Neuronal stem cell (in vitro differentiated cells): ENCODE measurements at regions not wholly inside any gene's neighbourhood (a gene's known extent, or its start where the extent isn't known, plus 50 kb on each side); places are given as distances from the start of the nearest gene placed in this dataset.

Experiments used
- DNase-seq: peaks from one replicate; pipeline ENCODE4 v3.0.0-alpha.2; 2013; ENCODE audit warnings: low spot score
- H2AFZ ChIP-seq: one replicate; pipeline ENCODE4 v1.6.1; 2013; ENCODE audit warnings: mild to moderate bottlenecking, low read length, inconsistent platforms
- H2AK5ac ChIP-seq: 2 replicates; pipeline ENCODE4 v1.6.1; 2013; ENCODE audit warnings: low read depth, mild to moderate bottlenecking, inconsistent platforms, low read length, moderate library complexity, mixed read lengths
- H2BK120ac ChIP-seq: 2 replicates; pipeline ENCODE4 v1.6.1; 2013; ENCODE audit warnings: low read depth, mild to moderate bottlenecking, inconsistent platforms, low read length, moderate library complexity, mixed read lengths
- H2BK12ac ChIP-seq: one replicate; pipeline ENCODE4 v1.6.1; 2013; ENCODE audit warnings: low read length, inconsistent platforms
- H2BK15ac ChIP-seq: 2 replicates; pipeline ENCODE4 v1.6.1; 2013; ENCODE audit warnings: mild to moderate bottlenecking, low read length, inconsistent platforms, mixed read lengths
- H2BK5ac ChIP-seq: one replicate; pipeline ENCODE4 v1.6.1; 2013; ENCODE audit warnings: inconsistent platforms, mild to moderate bottlenecking, low read length, moderate library complexity
- H3K14ac ChIP-seq: one replicate; pipeline ENCODE4 v1.6.1; 2013; ENCODE audit warnings: low read length, inconsistent platforms
- H3K18ac ChIP-seq: 2 replicates; pipeline ENCODE4 v1.6.1; 2013; ENCODE audit warnings: low read length, inconsistent platforms
- H3K23ac ChIP-seq: 2 replicates; pipeline ENCODE4 v1.6.1; 2013; ENCODE audit warnings: low read depth, mild to moderate bottlenecking, mixed read lengths, low read length, inconsistent platforms; ENCODE audit not compliant: poor library complexity
- H3K27ac ChIP-seq: replicated peaks from 3 replicates; pipeline ENCODE4 v1.5.1; 2013; ENCODE audit warnings: low read length, inconsistent platforms
- H3K27me3 ChIP-seq, 3 experiments: 2 replicates each; pipeline ENCODE4 v1.6.1; 2013; ENCODE audit warnings: low read length in 3 of 3, mild to moderate bottlenecking in 2 of 3, inconsistent platforms in 1 of 3, low read depth in 1 of 3, mixed read lengths in 1 of 3, moderate library complexity in 1 of 3; ENCODE audit not compliant: control insufficient read depth in 3 of 3, insufficient read depth in 3 of 3
- H3K36me3 ChIP-seq, 2 donors: replicated peaks in 1 of 2; 2 replicates each; pipeline ENCODE4 v1.6.1; 2013; ENCODE audit warnings: low read length in 2 of 2; ENCODE audit not compliant: control insufficient read depth in 2 of 2, insufficient read depth in 2 of 2
- H3K4ac ChIP-seq: 2 replicates; pipeline ENCODE4 v1.6.1; 2013; ENCODE audit warnings: inconsistent platforms, mild to moderate bottlenecking, low read length, moderate library complexity
- H3K4me1 ChIP-seq, 2 donors: 1 replicate in 1 of 2; 2 replicates in 1 of 2; pipeline ENCODE4 v1.6.1; 2013; ENCODE audit warnings: low read length in 2 of 2, low read depth in 1 of 2; ENCODE audit not compliant: control insufficient read depth in 2 of 2, insufficient read depth in 1 of 2
- H3K4me2 ChIP-seq: one replicate; pipeline ENCODE4 v1.6.1; 2013; ENCODE audit warnings: mild to moderate bottlenecking, low read length, inconsistent platforms; ENCODE audit not compliant: insufficient read depth, poor library complexity, severe bottlenecking
- H3K4me3 ChIP-seq, 2 donors: 2 replicates each; pipeline ENCODE4 v1.5.1; 2013; ENCODE audit warnings: low read length in 2 of 2, mild to moderate bottlenecking in 2 of 2, inconsistent platforms in 1 of 2, moderate library complexity in 1 of 2
- H3K79me1 ChIP-seq: one replicate; pipeline ENCODE4 v1.6.1; 2013; ENCODE audit warnings: low read depth, mild to moderate bottlenecking, inconsistent platforms, low read length, moderate library complexity
- H3K9ac ChIP-seq: one replicate; pipeline ENCODE4 v1.6.1; 2013; ENCODE audit warnings: mild to moderate bottlenecking, low read depth, low read length, inconsistent platforms; ENCODE audit not compliant: poor library complexity
- H3K9me3 ChIP-seq, 2 donors: replicated peaks in 1 of 2; 2 replicates each; pipeline versions ENCODE3 to v1.6.1; 2013; ENCODE audit warnings: low read length in 2 of 2, mild to moderate bottlenecking in 2 of 2, inconsistent platforms in 1 of 2, low read depth in 1 of 2, mixed read lengths in 1 of 2, moderate library complexity in 1 of 2; ENCODE audit not compliant: control insufficient read depth in 2 of 2, insufficient read depth in 1 of 2
- H4K8ac ChIP-seq: one replicate; pipeline ENCODE4 v1.6.1; 2013; ENCODE audit warnings: low read depth, mild to moderate bottlenecking, inconsistent platforms, low read length, moderate library complexity
- H4K91ac ChIP-seq: one replicate; pipeline ENCODE4 v1.6.1; 2013; ENCODE audit warnings: low read length, low read depth, mild to moderate bottlenecking, inconsistent platforms; ENCODE audit not compliant: poor library complexity
- WGBS, 2 donors: extraction: QIAGEN DNeasy Blood & Tissue Kit; methylation state at CpG; one replicate each; pipeline ENCODE4 v1.1.7; 2013; ENCODE audit warnings: missing lambda C conversion rate in 2 of 2, mixed read lengths in 1 of 2; ENCODE audit not compliant: insufficient read length in 2 of 2, insufficient replicate concordance in 1 of 2; ENCODE audit errors: extremely low coverage in 2 of 2; 5-methylcytosine and 5-hydroxymethylcytosine counted together

DNA sequence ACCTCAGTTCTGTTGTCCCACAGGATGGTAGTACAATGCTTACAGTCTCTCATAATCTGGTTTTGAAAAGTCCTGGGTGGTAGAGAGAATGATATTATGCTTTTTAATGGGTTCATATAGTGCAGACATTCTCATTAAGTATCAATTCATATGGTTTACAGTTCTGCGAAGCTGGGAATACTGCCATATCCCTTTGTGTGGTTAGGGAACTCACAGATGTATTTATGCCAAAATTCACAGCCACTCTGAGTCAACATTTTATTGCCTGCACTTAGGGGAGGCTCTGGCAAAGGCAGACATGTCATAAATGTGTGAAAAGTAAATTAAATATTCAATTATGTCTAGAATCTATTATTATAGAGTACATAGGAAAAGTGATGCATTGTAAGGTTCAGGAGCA lies 808.2 kb downstream of the SUCLG1 start:
- Histone ChIP-seq H3K4me1 (no peaks in the 10 kb centered on the region), H3K79me1 (no peaks in the 10 kb centered on the region), H3K27ac (no peak overlapping the region), H4K8ac (no peak overlapping the region), H3K9me3 (no peaks in the 10 kb centered on the region), H3K14ac (no peak overlapping the region), H3K27me3 (no peaks in the 10 kb centered on the region), H2BK12ac (no peak overlapping the region), H3K9ac (no peak overlapping the region), H2BK15ac (no peak overlapping the region), H2AK5ac (no peak overlapping the region), H3K23ac (no peak overlapping the region), H3K36me3 (no peaks in the 10 kb centered on the region), H3K4me2 (no peak overlapping the region), H3K4ac (no peak overlapping the region), H4K91ac (no peak overlapping the region), H3K18ac (no peak overlapping the region), H2BK120ac (no peak overlapping the region), H3K4me3 (no peak overlapping the region), H2BK5ac (no peak overlapping the region), H2AFZ (no peak overlapping the region)
- no peak for DNase-seq
- WGBS, 2 donors: no CpG with 5 or more reads among the region's 1 CpG

GRCh38 chr2:83650161-83650560 lies 808.9 kb downstream of the SUCLG1 start:
- no peak overlapping the region for H3K4me3 ChIP-seq
- H3K79me1 ChIP-seq: no peaks in the 10 kb centered on the region
- H2BK12ac ChIP-seq: no peak overlapping the region
- H3K23ac ChIP-seq: no peak overlapping the region
- no peak overlapping the region for H2BK15ac ChIP-seq
- H3K4ac ChIP-seq: no peak overlapping the region
- no peak overlapping the region for H3K4me2 ChIP-seq
- WGBS, 2 donors: no CpG with 5 or more reads among the region's 2 CpGs
- no peak overlapping the region for H2AFZ ChIP-seq
- no peak overlapping the region for H3K27ac ChIP-seq
- no peaks in the 10 kb centered on the region for H3K36me3 ChIP-seq
- no peaks in the 10 kb centered on the region for H3K9me3 ChIP-seq
- H3K18ac ChIP-seq: no peak overlapping the region
- H3K9ac ChIP-seq: no peak overlapping the region
- no peak overlapping the region for H2BK5ac ChIP-seq
- H3K27me3 ChIP-seq: no peaks in the 10 kb centered on the region
- no peak overlapping the region for H4K8ac ChIP-seq
- no peak overlapping the region for H2AK5ac ChIP-seq
- no peak overlapping the region for H4K91ac ChIP-seq
- H3K4me1 ChIP-seq: no peaks in the 10 kb centered on the region
- no peak overlapping the region for H3K14ac ChIP-seq
- H2BK120ac ChIP-seq: no peak overlapping the region
- DNase-seq: no peak

- H3K79me1 ChIP-seq: no peaks in the 10 kb centered on the region
- no peaks in the 10 kb centered on the region for H3K27me3 ChIP-seq
- H3K4me3 ChIP-seq: no peak overlapping the region
- no peak overlapping the region for H2BK120ac ChIP-seq
- no peak overlapping the region for H2AK5ac ChIP-seq
- H3K36me3 ChIP-seq: no peaks in the 10 kb centered on the region
- no peak overlapping the region for H4K8ac ChIP-seq
- H3K9ac ChIP-seq: no peak overlapping the region
- H3K4me1 ChIP-seq: peaks cover 0 to 3% of the 10 kb centered on the region in 2 donors
- H3K23ac ChIP-seq: no peak overlapping the region
- no peaks in the 10 kb centered on the region for H3K9me3 ChIP-seq
- no peak overlapping the region for H3K18ac ChIP-seq
- no peak for DNase-seq
- no peak overlapping the region for H2BK15ac ChIP-seq
- no peak overlapping the region for H2BK12ac ChIP-seq
- no peak overlapping the region for H2AFZ ChIP-seq
- no peak overlapping the region for H3K27ac ChIP-seq
- no peak overlapping the region for H4K91ac ChIP-seq
- H3K14ac ChIP-seq: no peak overlapping the region
- no peak overlapping the region for H3K4me2 ChIP-seq
- no peak overlapping the region for H3K4ac ChIP-seq
- no peak overlapping the region for H2BK5ac ChIP-seq
Observed at GRCh38 chr2:83640506-83640905, 818.6 kb downstream of the SUCLG1 start.

DNA sequence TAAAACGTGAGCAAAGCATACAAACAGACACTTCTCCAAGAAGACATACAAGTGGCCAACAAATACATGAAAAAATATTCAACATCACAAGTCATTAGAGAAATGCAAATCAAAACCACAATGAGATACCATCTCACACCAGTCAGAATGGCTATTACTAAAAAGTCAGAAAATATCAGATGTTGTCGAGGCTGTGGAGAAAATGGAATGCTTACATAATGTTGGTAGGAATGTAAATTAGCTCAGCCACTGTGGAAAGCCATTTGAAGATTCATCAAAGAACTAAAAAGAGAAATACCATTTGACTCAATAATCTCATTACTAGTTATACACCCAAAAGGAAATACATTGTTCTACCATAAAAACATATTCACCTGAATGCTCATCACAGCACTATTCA lies 825.7 kb downstream of the SUCLG1 start:
- H3K4me3 ChIP-seq: no peak overlapping the region
- no peaks in the 10 kb centered on the region for H3K4me1 ChIP-seq
- no peak overlapping the region for H3K4ac ChIP-seq
- no peak overlapping the region for H2BK120ac ChIP-seq
- no peaks in the 10 kb centered on the region for H3K27me3 ChIP-seq
- H2BK15ac ChIP-seq: no peak overlapping the region
- no CpG with 5 or more reads among the region's 2 CpGs for WGBS, 2 donors
- H3K27ac ChIP-seq: no peak overlapping the region
- no peak overlapping the region for H3K4me2 ChIP-seq
- no peak overlapping the region for H3K9ac ChIP-seq
- no peaks in the 10 kb centered on the region for H3K9me3 ChIP-seq
- no peak overlapping the region for H4K91ac ChIP-seq
- no peaks in the 10 kb centered on the region for H3K36me3 ChIP-seq
- no peak overlapping the region for H2BK5ac ChIP-seq
- no peaks in the 10 kb centered on the region for H3K79me1 ChIP-seq
- H3K18ac ChIP-seq: no peak overlapping the region
- no peak for DNase-seq
- no peak overlapping the region for H2AK5ac ChIP-seq
- H3K14ac ChIP-seq: no peak overlapping the region
- no peak overlapping the region for H3K23ac ChIP-seq
- no peak overlapping the region for H2AFZ ChIP-seq
- H4K8ac ChIP-seq: no peak overlapping the region
- H2BK12ac ChIP-seq: no peak overlapping the region
